IMR-90 (cell line): ENCODE measurements at regions not wholly inside any gene's neighbourhood (a gene's known extent, or its start where the extent isn't known, plus 50 kb on each side); places are given as distances from the start of the nearest gene placed in this dataset.

Source experiments
- ATAC-seq: fragments of 200-7000 bp; cut with Tn5 transposase; 2 replicates; pipeline ENCODE4 v1.9.1; 2020; ENCODE audit warnings: low read depth, mild to moderate bottlenecking, moderate library complexity
- BruUV-seq: library from RNA; stranded (reverse); fragments of 400-500 nt; replicated peaks from 2 replicates; lab custom pipeline; 2021; lab: Mats Ljungman, UMichigan
- CTCF ChIA-PET: fragments of 300-600 bp; formaldehyde crosslinking; extraction: SDS; loops from one replicate; lab custom pipeline; 2021; ENCODE audit warnings: antibody characterized with exemption; lab: Yijun Ruan, JAX
- POLR2A ChIA-PET: fragments of 300-600 bp; sonication (Branson Sonifier 250); formaldehyde crosslinking; loops from one replicate; lab custom pipeline; 2022; ENCODE audit warnings: antibody characterized with exemption; ENCODE audit not compliant: unreplicated experiment; lab: Charles Lee
- DNase-seq: peaks from one replicate; pipeline ENCODE4 v3.0.0; 2013
- H2AFZ ChIP-seq: replicated peaks from 2 replicates; pipeline ENCODE3; 2013; ENCODE audit warnings: low read length, mild to moderate bottlenecking; ENCODE audit not compliant: poor library complexity
- H2AK5ac ChIP-seq: 2 replicates; pipeline ENCODE4 v1.6.1; 2013; ENCODE audit warnings: low read depth, low read length, inconsistent platforms
- H2AK9ac ChIP-seq: replicated peaks from 2 replicates; pipeline ENCODE3; 2013; ENCODE audit warnings: mild to moderate bottlenecking, low read depth, low read length, moderate library complexity; ENCODE audit not compliant: poor library complexity
- H2BK120ac ChIP-seq: 2 replicates; pipeline ENCODE4 v1.6.1; 2013; ENCODE audit warnings: low read depth, low read length, inconsistent platforms
- H2BK15ac ChIP-seq: 3 replicates; pipeline ENCODE4 v1.6.1; 2013; ENCODE audit warnings: low read depth, low read length, inconsistent platforms
- H2BK20ac ChIP-seq: 2 replicates; pipeline ENCODE4 v1.6.1; 2013; ENCODE audit warnings: low read depth, mild to moderate bottlenecking, inconsistent platforms, low read length, moderate library complexity
- H2BK5ac ChIP-seq: 2 replicates; pipeline ENCODE4 v1.6.1; 2013; ENCODE audit warnings: mild to moderate bottlenecking, low read depth, low read length, inconsistent platforms; ENCODE audit not compliant: poor library complexity, severe bottlenecking
- H3K14ac ChIP-seq: replicated peaks from 2 replicates; pipeline ENCODE4 v1.6.1; 2013; ENCODE audit warnings: low read depth, low read length, inconsistent platforms
- H3K18ac ChIP-seq: 2 replicates; pipeline ENCODE4 v1.6.1; 2013; ENCODE audit warnings: low read depth, low read length, control low read depth
- H3K23ac ChIP-seq: 2 replicates; pipeline ENCODE4 v1.6.1; 2013; ENCODE audit warnings: low read depth, low read length, inconsistent platforms
- H3K27ac ChIP-seq: 2 replicates; pipeline ENCODE4 v1.5.1; 2013; ENCODE audit warnings: mild to moderate bottlenecking, control low read depth, low read length; ENCODE audit not compliant: insufficient read depth
- H3K27me3 ChIP-seq: 2 replicates; pipeline ENCODE4 v1.6.1; 2013; ENCODE audit warnings: low read length; ENCODE audit not compliant: control insufficient read depth, insufficient read depth
- H3K36me3 ChIP-seq: 2 replicates; pipeline ENCODE4 v1.6.1; 2013; ENCODE audit warnings: low read length, mixed read lengths; ENCODE audit not compliant: control insufficient read depth, insufficient read depth
- H3K4ac ChIP-seq: 2 replicates; pipeline ENCODE4 v1.6.1; 2013; ENCODE audit warnings: low read depth, low read length, inconsistent platforms
- H3K4me1 ChIP-seq: 2 replicates; pipeline ENCODE4 v1.6.1; 2013; ENCODE audit warnings: low read length, mixed read lengths; ENCODE audit not compliant: control insufficient read depth, insufficient read depth
- H3K4me2 ChIP-seq: 2 replicates; pipeline ENCODE4 v1.6.1; 2013; ENCODE audit warnings: low read depth, mild to moderate bottlenecking, control low read depth, low read length, moderate library complexity
- H3K4me3 ChIP-seq: 2 replicates; pipeline ENCODE4 v1.5.1; 2013; ENCODE audit warnings: low read depth, mild to moderate bottlenecking, control low read depth, low read length, moderate library complexity; ENCODE audit not compliant: insufficient read depth
- H3K56ac ChIP-seq: 2 replicates; pipeline ENCODE4 v1.6.1; 2013; ENCODE audit warnings: low read length, inconsistent platforms; ENCODE audit not compliant: insufficient read depth; ENCODE audit errors: extremely low read depth
- H3K79me1 ChIP-seq, 2 experiments: 2 replicates each; pipeline ENCODE4 v1.6.1; 2013; ENCODE audit warnings: low read length in 2 of 2, inconsistent platforms in 1 of 2, low read depth in 1 of 2
- H3K9ac ChIP-seq: 2 replicates; pipeline ENCODE4 v1.6.1; 2013; ENCODE audit warnings: low read depth, low read length, control low read depth
- H3K9me1 ChIP-seq: 2 replicates; pipeline ENCODE4 v1.6.1; 2013; ENCODE audit warnings: low read length, inconsistent platforms; ENCODE audit not compliant: insufficient read depth
- H3K9me3 ChIP-seq: 2 replicates; pipeline ENCODE4 v1.6.1; 2013; ENCODE audit warnings: low read length; ENCODE audit not compliant: control insufficient read depth, insufficient read depth
- H4K20me1 ChIP-seq: 2 replicates; pipeline ENCODE4 v1.6.1; 2013; ENCODE audit warnings: low read length, inconsistent platforms; ENCODE audit not compliant: insufficient read depth
- H4K5ac ChIP-seq: 2 replicates; pipeline ENCODE4 v1.6.1; 2013; ENCODE audit warnings: mild to moderate bottlenecking, low read depth, low read length, control low read depth
- H4K8ac ChIP-seq, 2 experiments: 2 replicates each; pipeline ENCODE4 v1.6.1; 2013; ENCODE audit warnings: low read depth in 2 of 2, low read length in 2 of 2, control low read depth in 1 of 2, inconsistent platforms in 1 of 2
- H4K91ac ChIP-seq: 2 replicates; pipeline ENCODE4 v1.6.1; 2013; ENCODE audit warnings: low read depth, low read length, inconsistent platforms; ENCODE audit not compliant: insufficient read depth
- POLR2A ChIP-seq: IDR thresholded peaks from 2 replicates; pipeline ENCODE4 v1.6.1; 2012; ENCODE audit warnings: mild to moderate bottlenecking, low read depth, low read length
- WGBS, 2 experiments: methylation state at CpG; one replicate each; pipeline versions ENCODE4 v1.1.5 to v1.1.7; 2013; ENCODE audit warnings: missing lambda C conversion rate in 2 of 2; ENCODE audit not compliant: insufficient read length in 1 of 2; ENCODE audit errors: extremely low coverage in 2 of 2; 5-methylcytosine and 5-hydroxymethylcytosine counted together
- dilution Hi-C: fragments of 300-500 bp; cut with HindIII; formaldehyde crosslinking; loops from one replicate; pipeline ENCODE4 v1.14.3; 2018; ENCODE audit warnings: low sequenced_read_pairs; ENCODE audit not compliant: unreplicated experiment
- in situ Hi-C: fragments of 300-500 bp; cut with MboI; formaldehyde crosslinking; loops from 3 replicates; pipeline ENCODE4 v1.14.3; 2019; ENCODE audit warnings: low sequenced_read_pairs, inconsistent platforms, mixed read lengths
- intact Hi-C: fragments of 100-400 bp; cut with micrococcal nuclease; formaldehyde crosslinking; loops from 2 replicates; pipeline ENCODE4 v1.10.0; 2022

- no peak for DNase-seq
- intact Hi-C loops: no loop called here
- H3K56ac ChIP-seq: no peak overlapping the region
- no peak overlapping the region for H2AK9ac ChIP-seq
- no peak overlapping the region for H2AK5ac ChIP-seq
- no peaks in the 10 kb centered on the region for H4K20me1 ChIP-seq
- no peak overlapping the region for H4K5ac ChIP-seq
- H3K27me3 ChIP-seq: no peaks in the 10 kb centered on the region
- no peak overlapping the region for H2AFZ ChIP-seq
- H3K4me3 ChIP-seq: no peak overlapping the region
- H3K18ac ChIP-seq: no peak overlapping the region
- H2BK120ac ChIP-seq: no peak overlapping the region
- TF ChIP-seq POLR2A: no peak
- H3K4me2 ChIP-seq: no peak overlapping the region
- dilution Hi-C loops: no loop called here
- no peak overlapping the region for H3K14ac ChIP-seq
- no peaks in the 10 kb centered on the region for H3K9me1 ChIP-seq
- POLR2A ChIA-PET: no interaction called here
- H3K9ac ChIP-seq: no peak overlapping the region
- H2BK5ac ChIP-seq: no peak overlapping the region
- no peak overlapping the region for H3K23ac ChIP-seq
- ATAC-seq: no peak
- no peak overlapping the region for H4K8ac ChIP-seq
- in situ Hi-C loops: loop anchor here (25.0 kb wide), 2 partner anchors 381 to 1106 kb away; no protein-coding TSS in a partner anchor
- no peaks in the 10 kb centered on the region for H3K79me1 ChIP-seq
- 0% methylated on average over 1 of the region's 1 CpG; no CpG with 5 or more reads in 1 of the 2 experiments for WGBS, 2 experiments
- H3K4ac ChIP-seq: no peak overlapping the region
- no peaks in the 10 kb centered on the region for H3K4me1 ChIP-seq
- H3K27ac ChIP-seq: no peak overlapping the region
- no peaks in the 10 kb centered on the region for H3K36me3 ChIP-seq
- CTCF ChIA-PET: no interaction called here
- H4K91ac ChIP-seq: no peak overlapping the region
- no TSS peak for BruUV-seq
- H2BK20ac ChIP-seq: no peak overlapping the region
- H3K9me3 ChIP-seq: no peaks in the 10 kb centered on the region
- no peak overlapping the region for H2BK15ac ChIP-seq
Observed at GRCh38 chr16:64468515-64469090, 653.3 kb downstream of the CDH11 start.
